ENCODE measurements at regions not wholly inside any gene's neighbourhood (a gene's known extent, or its start where the extent isn't known, plus 50 kb on each side); places are given as distances from the start of the nearest gene placed in this dataset.

DNA sequence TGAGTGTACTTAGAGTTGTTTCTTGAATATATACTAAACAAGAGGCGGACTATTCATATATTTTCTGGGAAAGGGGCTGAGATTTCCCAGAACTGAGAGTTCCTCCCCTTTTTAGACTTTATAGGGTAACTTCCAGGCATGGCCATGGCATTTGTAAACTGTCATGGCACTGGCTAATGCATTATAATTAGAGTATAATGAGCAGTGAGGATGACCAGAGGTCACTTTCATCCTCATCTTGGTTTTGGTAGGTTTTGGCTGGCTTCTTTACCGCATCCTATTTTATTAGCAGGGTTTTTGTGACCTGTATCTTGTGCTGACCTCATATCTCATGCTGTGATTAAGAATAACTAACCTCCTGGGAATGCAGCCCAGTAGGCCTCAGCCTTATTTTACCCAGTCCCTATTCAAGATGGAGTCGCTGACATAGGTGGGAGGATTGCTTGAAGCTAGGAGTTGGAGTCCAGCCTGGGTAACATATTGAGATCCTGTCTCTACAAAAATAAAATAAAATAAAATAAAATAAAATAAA, 91.4 kb downstream of the MOBP start:
- Histone ChIP-seq H4K20me1 (ENCODE audit: insufficient read depth, poor library complexity, severe bottlenecking) (no peaks in the 10 kb centered on the region), H3K27ac (no peak overlapping the region), H3K36me3 (replicated peaks; ENCODE audit: insufficient read depth, low read depth) (no peaks in the 10 kb centered on the region), H3K9me2 (replicated peaks; ENCODE audit: insufficient read depth) (no peaks in the 10 kb centered on the region), H3K4me3 (no peak overlapping the region), H2AFZ (no peak overlapping the region), H3K79me2 (no peaks in the 10 kb centered on the region), H3K9me3 (ENCODE audit: low read depth) (no peaks in the 10 kb centered on the region), H3K4me1 (ENCODE audit: insufficient read depth) (no peaks in the 10 kb centered on the region), H3K27me3 (no peaks in the 10 kb centered on the region), H3K4me2 (no peak overlapping the region)
- DNase-seq (ENCODE audit: low spot score), result no peak
- WGBS (ENCODE audit: low lambda C conversion rate, missing lambda C conversion rate), result 75% methylated on average over 3 of the region's 3 CpGs
- TF ChIP-seq, protein P1, sequence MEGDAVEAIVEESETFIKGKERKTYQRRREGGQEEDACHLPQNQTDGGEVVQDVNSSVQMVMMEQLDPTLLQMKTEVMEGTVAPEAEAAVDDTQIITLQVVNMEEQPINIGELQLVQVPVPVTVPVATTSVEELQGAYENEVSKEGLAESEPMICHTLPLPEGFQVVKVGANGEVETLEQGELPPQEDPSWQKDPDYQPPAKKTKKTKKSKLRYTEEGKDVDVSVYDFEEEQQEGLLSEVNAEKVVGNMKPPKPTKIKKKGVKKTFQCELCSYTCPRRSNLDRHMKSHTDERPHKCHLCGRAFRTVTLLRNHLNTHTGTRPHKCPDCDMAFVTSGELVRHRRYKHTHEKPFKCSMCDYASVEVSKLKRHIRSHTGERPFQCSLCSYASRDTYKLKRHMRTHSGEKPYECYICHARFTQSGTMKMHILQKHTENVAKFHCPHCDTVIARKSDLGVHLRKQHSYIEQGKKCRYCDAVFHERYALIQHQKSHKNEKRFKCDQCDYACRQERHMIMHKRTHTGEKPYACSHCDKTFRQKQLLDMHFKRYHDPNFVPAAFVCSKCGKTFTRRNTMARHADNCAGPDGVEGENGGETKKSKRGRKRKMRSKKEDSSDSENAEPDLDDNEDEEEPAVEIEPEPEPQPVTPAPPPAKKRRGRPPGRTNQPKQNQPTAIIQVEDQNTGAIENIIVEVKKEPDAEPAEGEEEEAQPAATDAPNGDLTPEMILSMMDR (IDR thresholded peaks at IDR 0.05; ENCODE audit: poor library complexity), result no peak
- TF ChIP-seq EZH2 (IDR thresholded peaks at IDR 0.05; ENCODE audit: borderline replicate concordance) (no peak), EZH2phosphoT487 (IDR thresholded peaks at IDR 0.05; ENCODE audit: low read depth, severe bottlenecking, unreplicated experiment) (no peak)

DNA sequence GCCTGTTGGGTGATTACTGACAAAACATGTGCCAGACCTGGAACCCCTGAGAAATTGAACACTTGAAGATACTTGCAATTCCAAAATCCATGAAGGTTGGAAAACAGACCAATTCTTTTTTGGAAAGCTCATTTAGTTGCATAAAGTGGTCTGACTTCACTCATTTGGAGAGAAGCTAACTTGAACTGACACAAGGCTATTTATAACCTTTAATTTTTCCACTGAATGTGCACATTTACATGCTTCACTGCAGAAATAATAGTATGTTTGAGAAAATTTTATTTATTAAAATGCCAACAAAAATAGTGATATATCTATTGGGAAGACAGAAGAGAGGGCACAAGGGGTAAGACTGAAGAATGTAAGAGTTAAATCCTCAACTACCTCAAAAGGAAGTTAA, 92.1 kb downstream of the MOBP start:
- DNase-seq (ENCODE audit: low spot score), result no peak
- Histone ChIP-seq H3K36me3 (replicated peaks; ENCODE audit: insufficient read depth, low read depth) (no peaks in the 10 kb centered on the region), H3K4me2 (no peak overlapping the region), H3K79me2 (no peaks in the 10 kb centered on the region), H3K9me2 (replicated peaks; ENCODE audit: insufficient read depth) (no peaks in the 10 kb centered on the region), H3K9me3 (ENCODE audit: low read depth) (no peaks in the 10 kb centered on the region), H3K4me3 (no peak overlapping the region), H3K27me3 (no peaks in the 10 kb centered on the region), H3K4me1 (ENCODE audit: insufficient read depth) (no peaks in the 10 kb centered on the region), H2AFZ (no peak overlapping the region), H3K27ac (no peak overlapping the region), H4K20me1 (ENCODE audit: insufficient read depth, poor library complexity, severe bottlenecking) (no peaks in the 10 kb centered on the region)
- TF ChIP-seq, protein P1 (IDR thresholded peaks at IDR 0.05; ENCODE audit: poor library complexity), result no peak
- no peak for TF ChIP-seq EZH2phosphoT487 (IDR thresholded peaks at IDR 0.05; ENCODE audit: low read depth, severe bottlenecking, unreplicated experiment)
- no peak for TF ChIP-seq EZH2 (IDR thresholded peaks at IDR 0.05; ENCODE audit: borderline replicate concordance)

DNA sequence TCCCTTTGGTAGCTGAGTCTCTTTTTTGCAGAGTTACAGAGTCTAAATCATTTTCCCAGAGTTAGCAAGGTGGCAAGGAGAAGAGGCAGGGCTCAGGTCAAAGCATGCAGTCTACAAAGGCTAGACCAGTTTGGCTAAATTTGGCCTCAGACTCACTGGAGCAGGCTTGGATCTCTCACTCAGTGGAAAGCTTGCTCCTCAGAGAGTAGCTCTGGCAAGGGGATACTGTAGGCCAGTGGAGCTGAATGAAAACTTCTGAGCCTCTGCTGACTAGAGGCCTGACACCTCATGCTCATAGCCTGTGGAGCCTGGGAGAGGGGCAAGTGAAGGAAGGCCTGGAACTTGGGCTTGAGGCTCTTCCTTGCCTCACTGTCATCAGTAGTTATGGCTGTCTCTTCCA, 101.0 kb downstream of the MOBP start:
- no peaks in the 10 kb centered on the region for H3K27me3 ChIP-seq
- H3K4me3 ChIP-seq, result no peak overlapping the region
- no peaks in the 10 kb centered on the region for H3K4me1 ChIP-seq (ENCODE audit: insufficient read depth)
- H2AFZ ChIP-seq, result no peak overlapping the region
- no peaks in the 10 kb centered on the region for H3K9me3 ChIP-seq (ENCODE audit: low read depth)
- H3K27ac ChIP-seq, result no peak overlapping the region
- H3K79me2 ChIP-seq, result no peaks in the 10 kb centered on the region
- DNase-seq (ENCODE audit: low spot score), result no peak
- H3K4me2 ChIP-seq, result no peak overlapping the region
- H4K20me1 ChIP-seq (ENCODE audit: insufficient read depth, poor library complexity, severe bottlenecking), result no peaks in the 10 kb centered on the region
- TF ChIP-seq EZH2phosphoT487 (IDR thresholded peaks at IDR 0.05; ENCODE audit: low read depth, severe bottlenecking, unreplicated experiment) (no peak), EZH2 (IDR thresholded peaks at IDR 0.05; ENCODE audit: borderline replicate concordance) (no peak)
- TF ChIP-seq, protein P1 (IDR thresholded peaks at IDR 0.05; ENCODE audit: poor library complexity), result no peak
- H3K9me2 ChIP-seq (replicated peaks; ENCODE audit: insufficient read depth), result no peaks in the 10 kb centered on the region
- H3K36me3 ChIP-seq (replicated peaks; ENCODE audit: insufficient read depth, low read depth), result no peaks in the 10 kb centered on the region

- Histone ChIP-seq H3K9me3 (ENCODE audit: low read depth) (no peaks in the 10 kb centered on the region), H3K36me3 (replicated peaks; ENCODE audit: insufficient read depth, low read depth) (no peaks in the 10 kb centered on the region), H3K4me3 (no peak overlapping the region), H2AFZ (no peak overlapping the region), H3K4me2 (no peak overlapping the region), H4K20me1 (ENCODE audit: insufficient read depth, poor library complexity, severe bottlenecking) (no peaks in the 10 kb centered on the region), H3K79me2 (no peaks in the 10 kb centered on the region), H3K9me2 (replicated peaks; ENCODE audit: insufficient read depth) (no peaks in the 10 kb centered on the region), H3K27me3 (no peaks in the 10 kb centered on the region), H3K4me1 (ENCODE audit: insufficient read depth) (no peaks in the 10 kb centered on the region), H3K27ac (no peak overlapping the region)
- no peak for DNase-seq (ENCODE audit: low spot score)
- TF ChIP-seq EZH2phosphoT487 (IDR thresholded peaks at IDR 0.05; ENCODE audit: low read depth, severe bottlenecking, unreplicated experiment) (no peak), EZH2 (IDR thresholded peaks at IDR 0.05; ENCODE audit: borderline replicate concordance) (no peak)
- TF ChIP-seq, protein P1 (IDR thresholded peaks at IDR 0.05; ENCODE audit: poor library complexity), result no peak
- 80% methylated on average over 2 of the region's 2 CpGs for WGBS (ENCODE audit: low lambda C conversion rate, missing lambda C conversion rate)
Measured at GRCh38 chr3:39569095-39569494, 101.6 kb downstream of the MOBP start.

All from hepatocyte (in vitro differentiated cells).